Endothelial cell of umbilical vein (primary cell): ENCODE measurements at regions not wholly inside any gene's neighbourhood (a gene's known extent, or its start where the extent isn't known, plus 50 kb on each side); places are given as distances from the start of the nearest gene placed in this dataset.

Experiments
- BruUV-seq: library from RNA; stranded (reverse); fragments of 400-500 nt; replicated peaks from 2 replicates; lab custom pipeline; 2021; lab: Mats Ljungman, UMichigan
- CTCF ChIA-PET: fragments of 300-600, 350-600 bp; sonication (Branson Sonifier 250); formaldehyde crosslinking; loops from one replicate; lab custom pipeline; 2021; ENCODE audit warnings: antibody characterized with exemption, inconsistent platforms; lab: Charles Lee
- POLR2A ChIA-PET: fragments of 300-600, 350-600 bp; sonication (Branson Sonifier 250); formaldehyde crosslinking; loops from one replicate; lab custom pipeline; 2021; ENCODE audit warnings: antibody characterized with exemption, inconsistent platforms; lab: Charles Lee
- DNase-seq: peaks from one replicate; pipeline ENCODE4 v3.0.0-alpha.2; 2011; ENCODE audit warnings: low read depth, low spot score
- FAIRE-seq: peaks from 2 replicates; lab custom pipeline; 2011; peaks lifted over from hg19 to GRCh38; lab: Jason Lieb, UNC
- H2AFZ ChIP-seq: 2 replicates; pipeline ENCODE4 v1.6.0; 2012; ENCODE audit warnings: low read depth, low read length, control low read depth, inconsistent platforms
- H3K27ac ChIP-seq: 2 replicates; pipeline ENCODE4 v1.5.1; 2011; ENCODE audit warnings: low read depth, mild to moderate bottlenecking, control low read depth, low read length, moderate library complexity; ENCODE audit not compliant: insufficient read depth
- H3K27me3 ChIP-seq, 2 experiments: 2 replicates each; pipeline versions ENCODE4 v1.6.0 to v1.6.1; 2011; ENCODE audit warnings: low read length in 2 of 2, mixed read lengths in 1 of 2; ENCODE audit not compliant: control insufficient read depth in 2 of 2, insufficient read depth in 2 of 2
- H3K36me3 ChIP-seq, 2 experiments: 2 replicates in 1 of 2; 3 replicates in 1 of 2; pipeline ENCODE4 v1.5.1; 2011; ENCODE audit warnings: low read length in 2 of 2, mild to moderate bottlenecking in 1 of 2, moderate library complexity in 1 of 2; ENCODE audit not compliant: control insufficient read depth in 2 of 2, insufficient read depth in 2 of 2; ENCODE audit errors: extremely low read depth in 1 of 2
- H3K4me1 ChIP-seq: 3 replicates; pipeline ENCODE4 v1.5.1; 2011; ENCODE audit warnings: mild to moderate bottlenecking, low read length; ENCODE audit not compliant: control insufficient read depth, insufficient read depth; ENCODE audit errors: extremely low read depth
- H3K4me2 ChIP-seq: 2 replicates; pipeline ENCODE4 v1.6.1; 2011; ENCODE audit warnings: low read length, control low read depth, mixed read lengths; ENCODE audit not compliant: insufficient read depth
- H3K4me3 ChIP-seq, 3 experiments: fragments of 200-600 bp in 1 of 3; sonication (generic), shearing (Covaris generic) in 1 of 3; replicated peaks in 1 of 3; 2 replicates each; pipeline ENCODE4 v1.5.1; 2011 to 2016; ENCODE audit warnings: control low read depth in 3 of 3, low read length in 3 of 3, mild to moderate bottlenecking in 2 of 3, inconsistent platforms in 1 of 3, low read depth in 1 of 3, moderate library complexity in 1 of 3; ENCODE audit not compliant: insufficient read depth in 1 of 3
- H3K79me2 ChIP-seq: 2 replicates; pipeline ENCODE4 v1.6.0; 2012; ENCODE audit warnings: low read length, inconsistent platforms; ENCODE audit not compliant: control insufficient read depth, insufficient read depth
- H3K9ac ChIP-seq: replicated peaks from 2 replicates; pipeline ENCODE3; 2011; ENCODE audit warnings: low read length, control low read depth; ENCODE audit not compliant: insufficient read depth; ENCODE audit errors: extremely low read depth
- H3K9me1 ChIP-seq: replicated peaks from 3 replicates; pipeline ENCODE4 v1.6.0; 2011; ENCODE audit warnings: mild to moderate bottlenecking, low read length; ENCODE audit not compliant: control insufficient read depth, insufficient read depth; ENCODE audit errors: extremely low read depth
- H3K9me3 ChIP-seq: replicated peaks from 2 replicates; pipeline ENCODE4 v1.5.1; 2012; ENCODE audit warnings: low read length, inconsistent platforms; ENCODE audit not compliant: control insufficient read depth, insufficient read depth
- H4K20me1 ChIP-seq: replicated peaks from 2 replicates; pipeline ENCODE3; 2011; ENCODE audit warnings: mild to moderate bottlenecking, low read length; ENCODE audit not compliant: control insufficient read depth, insufficient read depth; ENCODE audit errors: extremely low read depth
- EZH2 ChIP-seq: IDR thresholded peaks from 2 replicates; pipeline ENCODE4 v1.6.1; 2012; ENCODE audit warnings: borderline replicate concordance, low read depth, mild to moderate bottlenecking, moderate library complexity, low read length, inconsistent platforms; ENCODE audit not compliant: severe bottlenecking
- FOS ChIP-seq: IDR thresholded peaks from 2 replicates; pipeline ENCODE4 v1.6.1; 2011; ENCODE audit warnings: mild to moderate bottlenecking, low read length, moderate library complexity, borderline replicate concordance; ENCODE audit not compliant: insufficient read depth
- GATA2 ChIP-seq: IDR thresholded peaks from 2 replicates; pipeline ENCODE4 v1.7.0; 2011; ENCODE audit warnings: low read depth, mild to moderate bottlenecking, moderate library complexity, mixed read lengths, low read length; ENCODE audit not compliant: insufficient read length, insufficient read depth
- JUN ChIP-seq: IDR thresholded peaks from 2 replicates; pipeline ENCODE4 v1.6.1; 2011; ENCODE audit warnings: borderline replicate concordance, low read depth; ENCODE audit not compliant: insufficient read length, insufficient read depth
- MAX ChIP-seq: IDR thresholded peaks from 2 replicates; pipeline ENCODE4 v1.6.1; 2011; ENCODE audit not compliant: insufficient read depth, insufficient read length
- MYC ChIP-seq: IDR thresholded peaks from one replicate; pipeline ENCODE4 v1.6.1; 2011; ENCODE audit warnings: mild to moderate bottlenecking, low read depth, low read length
- POLR2A ChIP-seq: IDR thresholded peaks from 2 replicates; pipeline ENCODE4 v1.6.1; 2012; ENCODE audit warnings: low read depth, mild to moderate bottlenecking, control low read depth, low read length
- POLR2AphosphoS5 ChIP-seq: IDR thresholded peaks from 2 replicates; pipeline ENCODE4 v1.6.1; 2012; ENCODE audit warnings: low read depth, mild to moderate bottlenecking, control low read depth, low read length, moderate library complexity; ENCODE audit not compliant: insufficient read depth
- dilution Hi-C: fragments of 300-500 bp; cut with MboI; formaldehyde crosslinking; loops from one replicate; pipeline ENCODE4 v1.15.0; 2019; ENCODE audit warnings: low sequenced_read_pairs; ENCODE audit not compliant: extremely low pct_ligation_motif_present
- intact Hi-C: fragments of 100-400 bp; cut with micrococcal nuclease; formaldehyde crosslinking; loops from one replicate; pipeline ENCODE4 v1.10.0; 2022
- TF ChIP-seq, protein P1 (sequence below), 2 donors: IDR thresholded peaks; 1 replicate in 1 of 2; 2 replicates in 1 of 2; pipeline ENCODE4 v1.5.1; 2011; ENCODE audit warnings: low read length in 2 of 2, mild to moderate bottlenecking in 2 of 2, moderate library complexity in 2 of 2, control low read depth in 1 of 2, inconsistent platforms in 1 of 2, low read depth in 1 of 2; ENCODE audit not compliant: insufficient read depth in 1 of 2; ENCODE audit errors: extremely low read depth in 1 of 2

DNA sequence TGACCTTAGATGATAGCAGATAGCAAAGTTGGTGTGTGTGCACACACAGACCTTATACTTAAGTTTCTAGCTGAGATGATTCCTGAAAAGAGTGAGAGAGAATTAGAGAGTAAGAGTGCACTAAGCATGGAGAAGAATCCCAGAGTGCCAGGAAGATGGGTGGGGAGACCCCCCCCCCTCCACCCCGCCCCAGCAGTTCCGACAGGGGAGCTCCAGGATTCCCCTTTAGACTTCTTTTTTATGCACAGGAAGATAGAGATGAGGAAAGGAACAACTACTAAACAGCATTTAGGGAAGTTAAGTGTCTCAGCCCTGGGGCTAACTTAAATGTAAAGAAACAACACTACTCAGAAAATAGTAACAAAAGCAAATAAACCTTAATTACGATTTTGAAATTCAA lies 878.0 kb upstream of the GOT2 start:
- intact Hi-C loops (no loop called here), dilution Hi-C loops (no loop called here)
- Histone ChIP-seq H3K9me1 (no peaks in the 10 kb centered on the region), H4K20me1 (no peaks in the 10 kb centered on the region), H3K27me3 (no peaks in the 10 kb centered on the region), H3K36me3 (no peaks in the 10 kb centered on the region), H3K27ac (no peak overlapping the region), H3K79me2 (no peaks in the 10 kb centered on the region), H2AFZ (no peak overlapping the region), H3K4me2 (no peak overlapping the region), H3K4me3 (no peak overlapping the region), H3K9me3 (no peaks in the 10 kb centered on the region), H3K9ac (no peak overlapping the region), H3K4me1 (no peaks in the 10 kb centered on the region)
- POLR2A ChIA-PET: no interaction called here
- TF ChIP-seq FOS (no peak), POLR2AphosphoS5 (no peak), MYC (no peak), MAX (no peak), POLR2A (no peak), GATA2 (no peak), EZH2 (no peak), JUN (no peak)
- TF ChIP-seq, protein P1, sequence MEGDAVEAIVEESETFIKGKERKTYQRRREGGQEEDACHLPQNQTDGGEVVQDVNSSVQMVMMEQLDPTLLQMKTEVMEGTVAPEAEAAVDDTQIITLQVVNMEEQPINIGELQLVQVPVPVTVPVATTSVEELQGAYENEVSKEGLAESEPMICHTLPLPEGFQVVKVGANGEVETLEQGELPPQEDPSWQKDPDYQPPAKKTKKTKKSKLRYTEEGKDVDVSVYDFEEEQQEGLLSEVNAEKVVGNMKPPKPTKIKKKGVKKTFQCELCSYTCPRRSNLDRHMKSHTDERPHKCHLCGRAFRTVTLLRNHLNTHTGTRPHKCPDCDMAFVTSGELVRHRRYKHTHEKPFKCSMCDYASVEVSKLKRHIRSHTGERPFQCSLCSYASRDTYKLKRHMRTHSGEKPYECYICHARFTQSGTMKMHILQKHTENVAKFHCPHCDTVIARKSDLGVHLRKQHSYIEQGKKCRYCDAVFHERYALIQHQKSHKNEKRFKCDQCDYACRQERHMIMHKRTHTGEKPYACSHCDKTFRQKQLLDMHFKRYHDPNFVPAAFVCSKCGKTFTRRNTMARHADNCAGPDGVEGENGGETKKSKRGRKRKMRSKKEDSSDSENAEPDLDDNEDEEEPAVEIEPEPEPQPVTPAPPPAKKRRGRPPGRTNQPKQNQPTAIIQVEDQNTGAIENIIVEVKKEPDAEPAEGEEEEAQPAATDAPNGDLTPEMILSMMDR (IDR thresholded peaks at IDR 0.05; ENCODE audit: extremely low read depth in 1 of 2, insufficient read depth in 1 of 2, low read depth in 1 of 2, low read length in 2 of 2): no peak
- CTCF ChIA-PET: no interaction called here
- FAIRE-seq (no peak), DNase-seq (no peak)
- no TSS peak for BruUV-seq
